NT2/D1 (cell line): ENCODE measurements at regions not wholly inside any gene's neighbourhood (a gene's known extent, or its start where the extent isn't known, plus 50 kb on each side); places are given as distances from the start of the nearest gene placed in this dataset.

Experiments used
- SUZ12 ChIP-seq: IDR thresholded peaks from 2 replicates; pipeline ENCODE4 v1.6.1; 2011; ENCODE audit not compliant: insufficient read length, insufficient read depth; ENCODE audit errors: extremely low read depth
- ZNF274 ChIP-seq: IDR thresholded peaks from 2 replicates; pipeline ENCODE4 v1.6.1; 2011; ENCODE audit warnings: mild to moderate bottlenecking, low read depth, low read length

- no peak for TF ChIP-seq ZNF274
- no peak for TF ChIP-seq SUZ12
Observed at GRCh38 chr3:48082580-48083184, 66.5 kb upstream of the MAP4 start.
